ENCODE measurements at regions not wholly inside any gene's neighbourhood (a gene's known extent, or its start where the extent isn't known, plus 50 kb on each side); places are given as distances from the start of the nearest gene placed in this dataset.

DNA sequence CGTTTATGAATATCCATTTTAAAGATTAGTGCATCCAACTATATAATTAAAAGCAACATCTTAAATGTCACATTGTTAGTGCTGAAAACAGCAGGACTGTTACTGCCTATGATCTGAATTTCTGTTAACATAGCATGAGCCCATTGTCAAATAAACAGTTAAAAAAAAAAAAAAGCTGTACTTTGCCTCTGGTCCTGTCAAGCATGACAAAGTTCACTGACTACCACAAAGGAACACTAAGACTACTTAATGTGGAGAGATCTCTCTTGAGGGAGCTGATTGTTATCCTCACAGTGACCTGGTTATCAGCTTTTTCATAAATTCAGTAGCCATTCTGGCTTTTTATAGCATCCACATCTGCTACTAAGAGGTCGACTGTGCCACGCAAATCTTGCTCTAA, 228.1 kb downstream of the TMEM200A start:
- no peak for TF ChIP-seq EZH2 (IDR thresholded peaks at IDR 0.05; ENCODE audit: low read depth)
- TF ChIP-seq, protein P1, sequence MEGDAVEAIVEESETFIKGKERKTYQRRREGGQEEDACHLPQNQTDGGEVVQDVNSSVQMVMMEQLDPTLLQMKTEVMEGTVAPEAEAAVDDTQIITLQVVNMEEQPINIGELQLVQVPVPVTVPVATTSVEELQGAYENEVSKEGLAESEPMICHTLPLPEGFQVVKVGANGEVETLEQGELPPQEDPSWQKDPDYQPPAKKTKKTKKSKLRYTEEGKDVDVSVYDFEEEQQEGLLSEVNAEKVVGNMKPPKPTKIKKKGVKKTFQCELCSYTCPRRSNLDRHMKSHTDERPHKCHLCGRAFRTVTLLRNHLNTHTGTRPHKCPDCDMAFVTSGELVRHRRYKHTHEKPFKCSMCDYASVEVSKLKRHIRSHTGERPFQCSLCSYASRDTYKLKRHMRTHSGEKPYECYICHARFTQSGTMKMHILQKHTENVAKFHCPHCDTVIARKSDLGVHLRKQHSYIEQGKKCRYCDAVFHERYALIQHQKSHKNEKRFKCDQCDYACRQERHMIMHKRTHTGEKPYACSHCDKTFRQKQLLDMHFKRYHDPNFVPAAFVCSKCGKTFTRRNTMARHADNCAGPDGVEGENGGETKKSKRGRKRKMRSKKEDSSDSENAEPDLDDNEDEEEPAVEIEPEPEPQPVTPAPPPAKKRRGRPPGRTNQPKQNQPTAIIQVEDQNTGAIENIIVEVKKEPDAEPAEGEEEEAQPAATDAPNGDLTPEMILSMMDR (conservative IDR thresholded peaks at IDR 0.05): no peak

Measured in PC-9 (cell line).